ENCODE measurements at regions not wholly inside any gene's neighbourhood (a gene's known extent, or its start where the extent isn't known, plus 50 kb on each side); places are given as distances from the start of the nearest gene placed in this dataset.

DNA sequence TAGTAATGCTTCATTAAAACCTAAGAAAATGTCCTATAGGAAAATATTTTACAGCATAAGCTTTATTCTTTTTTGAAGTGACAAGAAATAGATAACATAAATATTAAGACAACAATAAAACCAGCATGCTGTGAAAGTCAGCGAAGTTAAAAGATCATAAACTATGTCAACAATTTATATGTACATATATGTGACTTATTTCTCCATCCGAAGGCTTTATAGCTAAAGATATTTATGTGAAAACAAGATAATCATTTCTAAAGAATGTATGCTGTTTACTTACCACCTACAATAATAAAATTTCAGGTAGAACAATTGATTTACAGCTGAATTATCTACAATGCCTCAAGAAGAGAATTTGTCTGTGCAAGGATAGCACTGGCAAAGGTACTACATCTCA, 283.4 kb downstream of the CRPPA start:
- H3K4me1 Mint-ChIP-seq: no peaks in the 10 kb centered on the region
- no peaks in the 10 kb centered on the region for H3K27me3 Mint-ChIP-seq
- ChIA-PET CTCF (no interaction called here), POLR2A (no interaction called here)
- H3K27ac Mint-ChIP-seq: no peak overlapping the region
- no peaks in the 10 kb centered on the region for H3K4me1 ChIP-seq (ENCODE audit: control insufficient read depth in 2 of 2, insufficient read depth in 2 of 2, low read length in 2 of 2)
- ATAC-seq (no peak), DNase-seq (no peak)
- no peak overlapping the region for H3K4me3 ChIP-seq (ENCODE audit: low read length)
- intact Hi-C loops (cut with micrococcal nuclease): no loop called here
- H3K36me3 Mint-ChIP-seq: no peaks in the 10 kb centered on the region
- no peaks in the 10 kb centered on the region for H3K36me3 ChIP-seq (ENCODE audit: control insufficient read depth in 2 of 3, insufficient read depth in 3 of 3, low read length in 3 of 3)
- H3K4me3 Mint-ChIP-seq: no peak overlapping the region
- H3K27ac ChIP-seq (ENCODE audit: low read depth, low read length): no peak overlapping the region
- H3K27me3 ChIP-seq (ENCODE audit: control insufficient read depth in 2 of 2, insufficient read depth in 2 of 2, low read length in 2 of 2): no peaks in the 10 kb centered on the region
- H3K9me3 Mint-ChIP-seq: peaks cover 0 to 2% (median 0%) of the 10 kb centered on the region in 11 donors
- H3K9me3 ChIP-seq (ENCODE audit: control insufficient read depth in 2 of 3, low read length in 3 of 3): no peaks in the 10 kb centered on the region

DNA sequence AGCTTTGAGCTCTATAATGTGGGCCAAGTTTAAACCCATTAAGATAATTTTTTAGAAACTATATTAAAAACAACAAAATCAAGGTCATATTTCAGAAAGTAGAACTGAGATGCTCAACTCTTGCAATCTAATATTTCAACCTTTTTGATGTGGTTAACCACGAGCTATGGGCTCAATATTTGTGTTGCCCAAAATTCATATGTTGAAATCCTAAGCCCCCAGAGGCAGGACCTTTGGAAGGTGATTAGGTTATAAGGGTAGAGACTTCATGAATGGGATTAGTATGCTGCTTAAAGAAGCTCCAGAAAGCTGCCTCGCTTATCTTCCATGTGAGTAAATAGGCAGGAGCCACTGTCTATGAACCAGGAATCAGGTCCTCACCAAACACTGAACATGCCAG, 284.4 kb downstream of the CRPPA start:
- no peak overlapping the region for H3K27ac ChIP-seq (ENCODE audit: low read depth, low read length)
- no peaks in the 10 kb centered on the region for H3K9me3 Mint-ChIP-seq
- ATAC-seq (no peak), DNase-seq (no peak)
- intact Hi-C loops (cut with micrococcal nuclease): no loop called here
- ChIA-PET POLR2A (no interaction called here), CTCF (no interaction called here)
- no peak overlapping the region for H3K27ac Mint-ChIP-seq
- no peaks in the 10 kb centered on the region for H3K4me1 Mint-ChIP-seq
- H3K4me3 ChIP-seq (ENCODE audit: low read length): no peak overlapping the region
- H3K36me3 Mint-ChIP-seq: no peaks in the 10 kb centered on the region
- no peaks in the 10 kb centered on the region for H3K27me3 Mint-ChIP-seq
- H3K4me3 Mint-ChIP-seq: no peak overlapping the region
- no peaks in the 10 kb centered on the region for H3K27me3 ChIP-seq (ENCODE audit: control insufficient read depth in 2 of 2, insufficient read depth in 2 of 2, low read length in 2 of 2)
- H3K36me3 ChIP-seq (ENCODE audit: control insufficient read depth in 2 of 3, insufficient read depth in 3 of 3, low read length in 3 of 3): no peaks in the 10 kb centered on the region
- no peaks in the 10 kb centered on the region for H3K4me1 ChIP-seq (ENCODE audit: control insufficient read depth in 2 of 2, insufficient read depth in 2 of 2, low read length in 2 of 2)
- H3K9me3 ChIP-seq (ENCODE audit: control insufficient read depth in 2 of 3, low read length in 3 of 3): no peaks in the 10 kb centered on the region

DNA sequence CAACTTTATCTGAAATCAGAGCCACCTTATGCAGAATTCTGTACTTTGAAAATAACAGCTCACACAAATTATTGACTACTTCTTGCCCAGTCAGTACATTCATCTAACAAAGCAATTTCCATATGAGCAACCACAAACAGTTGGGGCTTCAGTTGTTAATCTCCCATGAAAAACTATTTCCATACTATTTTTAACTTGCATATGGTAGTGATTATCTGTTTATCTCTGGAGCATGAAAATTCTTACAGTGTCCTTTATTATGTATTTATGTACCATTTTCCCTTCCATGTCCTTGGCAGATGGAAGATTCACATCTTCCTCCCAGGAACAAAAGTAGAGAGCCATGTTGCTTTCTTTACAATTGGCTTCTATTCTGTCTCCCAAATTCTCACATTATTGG, 285.7 kb downstream of the CRPPA start:
- intact Hi-C loops (cut with micrococcal nuclease): no loop called here
- Histone ChIP-seq H3K9me3 (ENCODE audit: control insufficient read depth in 2 of 3, low read length in 3 of 3) (no peaks in the 10 kb centered on the region), H3K4me1 (ENCODE audit: control insufficient read depth in 2 of 2, insufficient read depth in 2 of 2, low read length in 2 of 2) (no peaks in the 10 kb centered on the region), H3K4me3 (ENCODE audit: low read length) (no peak overlapping the region), H3K27ac (ENCODE audit: low read depth, low read length) (no peak overlapping the region), H3K27me3 (ENCODE audit: control insufficient read depth in 2 of 2, insufficient read depth in 2 of 2, low read length in 2 of 2) (no peaks in the 10 kb centered on the region), H3K36me3 (ENCODE audit: control insufficient read depth in 2 of 3, insufficient read depth in 3 of 3, low read length in 3 of 3) (no peaks in the 10 kb centered on the region)
- DNase-seq (no peak), ATAC-seq (no peak)
- Mint-ChIP-seq H3K27ac (no peak overlapping the region), H3K4me1 (no peaks in the 10 kb centered on the region), H3K9me3 (no peaks in the 10 kb centered on the region), H3K36me3 (no peaks in the 10 kb centered on the region), H3K4me3 (no peak overlapping the region), H3K27me3 (no peaks in the 10 kb centered on the region)
- ChIA-PET POLR2A (no interaction called here), CTCF (no interaction called here)

- H3K36me3 Mint-ChIP-seq: no peaks in the 10 kb centered on the region
- no peaks in the 10 kb centered on the region for H3K4me1 ChIP-seq (ENCODE audit: control insufficient read depth in 2 of 2, insufficient read depth in 2 of 2, low read length in 2 of 2)
- no peak overlapping the region for H3K4me3 ChIP-seq (ENCODE audit: low read length)
- no peaks in the 10 kb centered on the region for H3K4me1 Mint-ChIP-seq
- H3K27me3 ChIP-seq (ENCODE audit: control insufficient read depth in 2 of 2, insufficient read depth in 2 of 2, low read length in 2 of 2): no peaks in the 10 kb centered on the region
- H3K27ac Mint-ChIP-seq: no peak overlapping the region
- H3K36me3 ChIP-seq (ENCODE audit: control insufficient read depth in 2 of 3, insufficient read depth in 3 of 3, low read length in 3 of 3): no peaks in the 10 kb centered on the region
- no peaks in the 10 kb centered on the region for H3K27me3 Mint-ChIP-seq
- peaks cover 0 to 21% (median 3%) of the 10 kb centered on the region in 11 donors for H3K9me3 Mint-ChIP-seq
- no peak for ATAC-seq
- no peak overlapping the region for H3K4me3 Mint-ChIP-seq
- intact Hi-C loops (cut with micrococcal nuclease): no loop called here
- ChIA-PET CTCF (no interaction called here), POLR2A (no interaction called here)
- no peaks in the 10 kb centered on the region for H3K9me3 ChIP-seq (ENCODE audit: control insufficient read depth in 2 of 3, low read length in 3 of 3)
- H3K27ac ChIP-seq (ENCODE audit: low read depth, low read length): no peak overlapping the region
- no peak for DNase-seq
Observed at GRCh38 chr7:16130111-16131110, 290.9 kb downstream of the CRPPA start.

DNA sequence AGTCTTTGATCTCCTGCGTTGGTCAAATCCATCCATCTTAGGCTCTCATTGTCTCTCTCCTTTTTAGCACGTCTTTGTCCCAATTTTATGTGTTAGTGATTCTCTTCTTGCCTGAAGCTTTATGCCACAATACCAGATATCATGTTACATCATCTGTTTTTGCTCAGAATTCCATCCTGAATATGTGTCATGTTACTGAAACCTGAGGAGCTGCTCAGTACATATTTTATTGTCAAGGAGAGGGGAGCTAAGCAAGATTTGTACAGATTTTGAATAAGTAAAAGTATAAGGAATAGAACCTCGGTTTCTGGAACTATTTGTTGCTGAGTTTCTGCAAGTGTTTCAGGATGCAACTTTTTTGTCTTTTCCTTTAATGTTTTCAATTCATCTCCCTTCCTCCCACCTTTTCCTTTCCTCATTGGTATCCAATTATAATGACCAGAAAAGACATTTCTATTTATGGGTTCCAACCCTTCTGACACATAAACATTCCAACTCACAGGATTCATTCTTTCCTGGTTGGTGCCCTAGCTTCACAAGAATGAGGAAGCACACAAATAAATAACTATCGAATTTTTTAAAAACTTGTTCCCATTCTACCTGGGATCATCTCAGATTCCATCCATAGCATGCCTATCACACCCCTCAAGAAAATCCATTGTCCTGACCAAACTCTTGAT, 291.8 kb downstream of the CRPPA start:
- Histone ChIP-seq H3K4me1 (ENCODE audit: control insufficient read depth in 2 of 2, insufficient read depth in 2 of 2, low read length in 2 of 2) (no peaks in the 10 kb centered on the region), H3K4me3 (ENCODE audit: low read length) (no peak overlapping the region), H3K9me3 (ENCODE audit: control insufficient read depth in 2 of 3, low read length in 3 of 3) (no peaks in the 10 kb centered on the region), H3K27ac (ENCODE audit: low read depth, low read length) (no peak overlapping the region), H3K36me3 (ENCODE audit: control insufficient read depth in 2 of 3, insufficient read depth in 3 of 3, low read length in 3 of 3) (no peaks in the 10 kb centered on the region), H3K27me3 (ENCODE audit: control insufficient read depth in 2 of 2, insufficient read depth in 2 of 2, low read length in 2 of 2) (no peaks in the 10 kb centered on the region)
- Mint-ChIP-seq H3K27me3 (no peaks in the 10 kb centered on the region), H3K9me3 (peaks cover 0 to 21% (median 3%) of the 10 kb centered on the region in 11 donors), H3K4me1 (no peaks in the 10 kb centered on the region), H3K4me3 (no peak overlapping the region), H3K27ac (no peak overlapping the region), H3K36me3 (no peaks in the 10 kb centered on the region)
- no peak for ATAC-seq
- ChIA-PET CTCF (no interaction called here), POLR2A (no interaction called here)
- intact Hi-C loops (cut with micrococcal nuclease): no loop called here
- no peak for DNase-seq

- intact Hi-C loops (cut with micrococcal nuclease): no loop called here
- peaks cover 0 to 15% (median 3%) of the 10 kb centered on the region in 11 donors for H3K9me3 Mint-ChIP-seq
Observed at GRCh38 chr7:16123117-16123770, 298.1 kb downstream of the CRPPA start.

More at GRCh38 chr7:16123117-16123770, 298.1 kb downstream of the CRPPA start:
- Mint-ChIP-seq H3K27ac (no peak overlapping the region), H3K4me1 (no peaks in the 10 kb centered on the region), H3K27me3 (no peaks in the 10 kb centered on the region), H3K4me3 (no peak overlapping the region), H3K36me3 (no peaks in the 10 kb centered on the region)
- no peak for DNase-seq
- no peaks in the 10 kb centered on the region for H3K36me3 ChIP-seq (ENCODE audit: control insufficient read depth in 2 of 3, insufficient read depth in 3 of 3, low read length in 3 of 3)
- H3K4me1 ChIP-seq (ENCODE audit: control insufficient read depth in 2 of 2, insufficient read depth in 2 of 2, low read length in 2 of 2): no peaks in the 10 kb centered on the region
- ATAC-seq: no peak
- H3K4me3 ChIP-seq (ENCODE audit: low read length): no peak overlapping the region
- no peaks in the 10 kb centered on the region for H3K27me3 ChIP-seq (ENCODE audit: control insufficient read depth in 2 of 2, insufficient read depth in 2 of 2, low read length in 2 of 2)
- ChIA-PET POLR2A (no interaction called here), CTCF (interaction anchor here (1.2 kb wide), 1 partner anchor 35 kb away, joined by 4 read pairs; no protein-coding TSS in a partner anchor)
- H3K27ac ChIP-seq (ENCODE audit: low read depth, low read length): no peak overlapping the region
- H3K9me3 ChIP-seq (ENCODE audit: control insufficient read depth in 2 of 3, low read length in 3 of 3): no peaks in the 10 kb centered on the region
